Adipocyte (in vitro differentiated cells): ENCODE measurements at regions not wholly inside any gene's neighbourhood (a gene's known extent, or its start where the extent isn't known, plus 50 kb on each side); places are given as distances from the start of the nearest gene placed in this dataset.
"Not testable (repeated sequence)": the region's sequence is repeated elsewhere in the genome, so short reads cannot be mapped to it uniquely, and the experiment has no call there.

Source experiments
- DNase-seq: peaks from one replicate; pipeline ENCODE4 v3.0.0-alpha.2; 2015; ENCODE audit warnings: low read depth
- H3K27me3 ChIP-seq: replicated peaks from 2 replicates; pipeline ENCODE4 v1.7.0; 2013; ENCODE audit warnings: mild to moderate bottlenecking, low read length, moderate library complexity; ENCODE audit not compliant: control insufficient read depth, insufficient read depth
- H3K36me3 ChIP-seq: 2 replicates; pipeline ENCODE4 v1.7.0; 2013; ENCODE audit warnings: low read length, mild to moderate bottlenecking, moderate library complexity; ENCODE audit not compliant: control insufficient read depth, insufficient read depth, severe bottlenecking
- H3K4me1 ChIP-seq: 2 replicates; pipeline ENCODE4 v1.7.0; 2013; ENCODE audit warnings: mild to moderate bottlenecking, low read length, moderate library complexity; ENCODE audit not compliant: control insufficient read depth, insufficient read depth
- H3K4me3 ChIP-seq: 2 replicates; pipeline ENCODE4 v1.7.0; 2013; ENCODE audit warnings: mild to moderate bottlenecking, low read length, moderate library complexity
- H3K9ac ChIP-seq: 2 replicates; pipeline ENCODE4 v1.7.0; 2013; ENCODE audit warnings: mild to moderate bottlenecking, low read length, moderate library complexity
- H3K9me3 ChIP-seq: 2 replicates; pipeline ENCODE4 v1.7.0; 2013; ENCODE audit warnings: mild to moderate bottlenecking, low read length, moderate library complexity; ENCODE audit not compliant: control insufficient read depth

GRCh38 chr18:28736951-28737350 is 560.0 kb upstream of the CDH2 start:
- Histone ChIP-seq H3K9ac (no peak overlapping the region), H3K4me3 (no peak overlapping the region), H3K9me3 (no peaks in the 10 kb centered on the region), H3K27me3 (no peaks in the 10 kb centered on the region), H3K36me3 (no peaks in the 10 kb centered on the region), H3K4me1 (peaks cover 13% of the 10 kb centered on the region)
- DNase-seq = no peak

- Histone ChIP-seq H3K4me1 (peaks cover 13% of the 10 kb centered on the region), H3K9me3 (no peaks in the 10 kb centered on the region), H3K9ac (peak overlapping the region; percentile 61), H3K27me3 (no peaks in the 10 kb centered on the region), H3K4me3 (peak overlapping the region; percentile 57), H3K36me3 (no peaks in the 10 kb centered on the region)
- DNase-seq = no peak
Measured at GRCh38 chr18:28736223-28736622, 559.3 kb upstream of the CDH2 start.

- Histone ChIP-seq H3K4me3 (peak overlapping the region; percentile 57), H3K36me3 (no peaks in the 10 kb centered on the region), H3K27me3 (no peaks in the 10 kb centered on the region), H3K9ac (peak overlapping the region; percentile 61), H3K4me1 (peaks cover 13% of the 10 kb centered on the region), H3K9me3 (no peaks in the 10 kb centered on the region)
- DNase-seq = peak; percentile 88
Measured at GRCh38 chr18:28735731-28736130, 558.8 kb upstream of the CDH2 start.

DNA sequence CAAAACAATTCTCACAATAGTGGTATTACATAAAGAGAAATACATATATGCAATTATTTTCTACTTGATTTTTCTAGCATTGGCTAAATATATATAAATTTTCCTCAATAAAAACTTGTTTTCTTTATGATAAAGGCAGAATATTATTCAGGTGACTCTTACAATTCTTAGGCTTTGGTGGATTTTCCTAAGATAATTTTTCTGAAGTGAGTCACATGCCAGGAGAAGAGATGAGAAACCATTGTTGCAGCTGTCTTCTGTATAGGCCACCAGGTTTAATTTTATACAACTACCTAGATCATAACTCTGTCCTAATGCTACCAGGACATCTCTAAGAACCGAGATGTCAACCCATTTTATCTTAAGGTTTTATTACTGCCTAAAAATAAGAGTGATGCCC is 552.4 kb upstream of the CDH2 start:
- H3K4me3 ChIP-seq = no peak overlapping the region
- no peaks in the 10 kb centered on the region for H3K27me3 ChIP-seq
- H3K9ac ChIP-seq = no peak overlapping the region
- H3K9me3 ChIP-seq = no peaks in the 10 kb centered on the region
- H3K4me1 ChIP-seq = no peaks in the 10 kb centered on the region
- no peaks in the 10 kb centered on the region for H3K36me3 ChIP-seq
- peak; percentile 36 for DNase-seq

DNA sequence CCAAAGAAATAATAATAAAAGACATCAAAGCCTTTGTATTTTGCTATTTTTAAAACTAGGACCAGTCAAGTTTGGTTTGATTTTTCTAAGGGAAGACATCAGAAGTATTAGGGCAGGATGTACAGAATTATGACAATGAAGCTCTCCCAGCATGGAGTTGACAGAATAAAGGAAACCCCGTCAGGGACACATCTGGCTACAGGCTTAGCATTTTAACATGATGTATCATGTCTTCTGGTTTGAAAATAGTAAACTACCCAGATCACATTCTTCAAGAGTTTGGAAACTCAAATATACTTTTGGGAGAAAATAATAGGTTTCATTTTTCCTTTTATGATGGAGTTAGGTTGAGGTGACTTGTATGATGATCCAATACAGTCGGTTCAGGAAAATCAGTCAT is 552.0 kb upstream of the CDH2 start:
- Histone ChIP-seq H3K9me3 (no peaks in the 10 kb centered on the region), H3K36me3 (no peaks in the 10 kb centered on the region), H3K4me3 (no peak overlapping the region), H3K9ac (no peak overlapping the region), H3K4me1 (no peaks in the 10 kb centered on the region), H3K27me3 (no peaks in the 10 kb centered on the region)
- peak; percentile 30 for DNase-seq

DNA sequence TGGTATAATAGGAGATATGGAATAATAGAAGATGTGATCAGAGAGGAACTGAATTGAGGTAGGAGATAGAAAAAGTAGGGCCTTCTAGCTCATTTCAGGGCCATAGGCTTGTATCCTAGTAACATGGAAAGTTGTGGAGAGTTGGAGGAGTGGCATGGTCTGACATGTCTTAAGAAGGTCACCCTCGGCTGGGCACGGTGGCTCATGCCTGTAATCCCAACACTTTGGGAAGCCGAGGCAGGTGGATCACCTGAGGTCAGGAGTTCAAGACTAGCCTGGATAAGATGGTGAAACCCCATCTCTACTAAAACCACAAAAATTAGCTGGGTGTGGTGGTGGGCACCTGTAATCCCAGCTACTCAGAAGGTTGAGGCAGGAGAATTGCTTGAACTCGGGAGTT is 550.3 kb upstream of the CDH2 start:
- not testable (repeated sequence) for DNase-seq, H3K9me3 ChIP-seq, H3K4me1 ChIP-seq, H3K4me3 ChIP-seq, H3K36me3 ChIP-seq, H3K9ac ChIP-seq, H3K27me3 ChIP-seq

- Histone ChIP-seq H3K36me3 (no peaks in the 10 kb centered on the region), H3K27me3 (no peaks in the 10 kb centered on the region), H3K4me1 (no peaks in the 10 kb centered on the region), H3K9me3 (peaks cover 3% of the 10 kb centered on the region), H3K4me3 (no peak overlapping the region), H3K9ac (no peak overlapping the region)
- no peak for DNase-seq
Measured at GRCh38 chr18:28725876-28726275, 548.9 kb upstream of the CDH2 start.

DNA sequence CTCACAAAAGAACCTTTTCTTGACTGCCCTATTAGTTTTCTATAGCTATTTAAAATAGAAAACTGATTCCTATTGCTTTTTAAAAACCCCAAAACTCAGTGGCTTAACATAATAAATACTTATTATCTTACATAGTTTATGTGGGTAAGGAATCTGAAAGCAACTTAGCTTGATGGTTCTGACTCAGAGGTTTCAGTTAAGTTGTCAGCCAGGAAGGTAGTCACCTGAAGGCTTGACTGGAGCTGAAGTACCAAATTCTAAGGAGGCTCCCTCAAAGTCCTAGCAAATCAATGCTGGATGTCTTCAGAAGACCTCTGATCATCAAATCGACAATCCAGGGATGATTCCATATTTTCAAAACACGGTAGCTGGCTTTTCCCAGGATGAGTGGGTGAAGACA is 546.6 kb upstream of the CDH2 start:
- DNase-seq = no peak
- Histone ChIP-seq H3K27me3 (no peaks in the 10 kb centered on the region), H3K4me1 (no peaks in the 10 kb centered on the region), H3K4me3 (no peak overlapping the region), H3K9ac (no peak overlapping the region), H3K9me3 (peaks cover 3% of the 10 kb centered on the region), H3K36me3 (no peaks in the 10 kb centered on the region)

DNA sequence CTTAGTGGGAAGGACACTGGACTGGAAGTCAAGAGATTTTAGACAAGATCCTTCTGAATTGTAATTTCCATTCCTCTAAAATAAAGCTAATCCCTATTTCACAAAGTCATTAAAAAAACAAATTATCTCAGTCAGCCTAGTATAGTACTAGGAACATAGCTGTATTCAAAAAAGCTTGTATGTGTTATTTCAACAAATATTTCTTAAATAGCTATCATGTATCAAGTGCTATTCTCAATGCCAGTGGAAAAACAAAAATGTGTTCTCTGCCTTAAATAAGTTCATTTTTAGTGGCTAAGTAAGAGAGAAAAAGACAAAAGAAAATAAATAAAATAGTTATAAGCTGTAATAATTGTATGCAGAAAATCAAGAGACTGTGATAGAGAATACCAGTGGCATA is 541.8 kb upstream of the CDH2 start:
- H3K4me1 ChIP-seq = peaks cover 21% of the 10 kb centered on the region
- H3K27me3 ChIP-seq = no peaks in the 10 kb centered on the region
- no peak overlapping the region for H3K4me3 ChIP-seq
- no peaks in the 10 kb centered on the region for H3K36me3 ChIP-seq
- no peak overlapping the region for H3K9ac ChIP-seq
- DNase-seq = peak; percentile 66
- H3K9me3 ChIP-seq = peaks cover 8% of the 10 kb centered on the region

GRCh38 chr18:28716338-28716737 is 539.4 kb upstream of the CDH2 start:
- Histone ChIP-seq H3K4me3 (no peak overlapping the region), H3K4me1 (peaks cover 21% of the 10 kb centered on the region), H3K9ac (no peak overlapping the region), H3K36me3 (no peaks in the 10 kb centered on the region), H3K27me3 (no peaks in the 10 kb centered on the region), H3K9me3 (peaks cover 5% of the 10 kb centered on the region)
- peak; percentile 23 for DNase-seq

- H3K4me1 ChIP-seq = peaks cover 21% of the 10 kb centered on the region
- no peaks in the 10 kb centered on the region for H3K36me3 ChIP-seq
- H3K27me3 ChIP-seq = no peaks in the 10 kb centered on the region
- peaks cover 5% of the 10 kb centered on the region for H3K9me3 ChIP-seq
- no peak overlapping the region for H3K4me3 ChIP-seq
- no peak overlapping the region for H3K9ac ChIP-seq
- DNase-seq = peak; percentile 59
Measured at GRCh38 chr18:28715206-28715605, 538.3 kb upstream of the CDH2 start.

- Histone ChIP-seq H3K9ac (no peak overlapping the region), H3K9me3 (peaks cover 5% of the 10 kb centered on the region), H3K36me3 (no peaks in the 10 kb centered on the region), H3K4me3 (no peak overlapping the region), H3K4me1 (peaks cover 21% of the 10 kb centered on the region), H3K27me3 (no peaks in the 10 kb centered on the region)
- no peak for DNase-seq
Measured at GRCh38 chr18:28714498-28714897, 537.6 kb upstream of the CDH2 start.
